Mucosa of descending colon (tissue), 3 donors: ENCODE measurements at regions not wholly inside any gene's neighbourhood (a gene's known extent, or its start where the extent isn't known, plus 50 kb on each side); places are given as distances from the start of the nearest gene placed in this dataset.

Experiments
- ATAC-seq: fragments of 200-7000 bp; cut with Tn5 transposase; one replicate; pipeline ENCODE4 v1.9.1; 2020; ENCODE audit warnings: mild to moderate bottlenecking, moderate library complexity
- DNase-seq, 3 donors: peaks; one replicate each; pipeline ENCODE4 v3.0.0-alpha.2; 2020
- H3K36me3 ChIP-seq: fragments of 200-600 bp; one replicate; pipeline ENCODE4 v1.8.0; 2021; ENCODE audit warnings: low read depth, mild to moderate bottlenecking
- H3K4me1 ChIP-seq: fragments of 200-600 bp; one replicate; pipeline ENCODE4 v1.8.0; 2021; ENCODE audit warnings: low read depth, mild to moderate bottlenecking
- H3K4me3 ChIP-seq: fragments of 200-600 bp; one replicate; pipeline ENCODE4 v1.8.0; 2021; ENCODE audit warnings: mild to moderate bottlenecking
- H3K9me3 ChIP-seq: fragments of 200-600 bp; one replicate; pipeline ENCODE4 v1.8.0; 2021; ENCODE audit warnings: mild to moderate bottlenecking
- intact Hi-C, 2 donors: fragments of 100-400 bp; cut with DNase I in 1 of 2; cut with micrococcal nuclease in 1 of 2; formaldehyde crosslinking; loops; one replicate each; pipeline versions ENCODE4 v1.11.0 to v1.11.1; 2022; cut with DNase I, micrococcal nuclease
- TF ChIP-seq, protein P1 (sequence below): fragments of 200-600 bp; IDR thresholded peaks from one replicate; pipeline ENCODE4 v1.8.0; 2022; ENCODE audit warnings: antibody characterized with exemption, mild to moderate bottlenecking
- donor health status: DM: no; HTN: no; CAD: no; lungs with moderate emphysema.
- donor health status: DM: no; HTN: no; CAD: no.
- donor health status: DM: no; HTN: yes; CAD: no.

DNA sequence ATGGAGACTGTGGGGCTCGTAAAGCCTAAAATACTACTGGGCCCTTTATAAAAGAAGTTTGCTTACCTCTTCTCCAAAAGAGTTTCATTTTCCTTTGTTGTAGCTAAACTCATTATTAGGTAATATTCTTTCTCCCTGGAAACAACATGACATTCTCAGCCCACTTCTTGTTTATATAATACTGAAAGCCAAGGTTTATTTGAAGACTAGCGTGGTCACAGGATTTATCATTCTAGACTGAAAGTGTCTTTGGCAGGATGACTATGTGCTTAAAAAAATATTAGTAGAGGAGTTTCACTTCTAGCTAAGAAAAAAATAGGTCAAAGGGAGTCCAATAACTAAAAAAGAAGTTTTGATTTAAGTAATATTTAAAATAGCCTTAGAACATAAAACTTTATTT lies 1085.2 kb upstream of the CADM2 start:
- intact Hi-C loops = no loop called here
- Histone ChIP-seq H3K4me1 (no peaks in the 10 kb centered on the region), H3K9me3 (peaks cover 19% of the 10 kb centered on the region), H3K4me3 (no peak overlapping the region), H3K36me3 (no peaks in the 10 kb centered on the region)
- TF ChIP-seq, protein P1, sequence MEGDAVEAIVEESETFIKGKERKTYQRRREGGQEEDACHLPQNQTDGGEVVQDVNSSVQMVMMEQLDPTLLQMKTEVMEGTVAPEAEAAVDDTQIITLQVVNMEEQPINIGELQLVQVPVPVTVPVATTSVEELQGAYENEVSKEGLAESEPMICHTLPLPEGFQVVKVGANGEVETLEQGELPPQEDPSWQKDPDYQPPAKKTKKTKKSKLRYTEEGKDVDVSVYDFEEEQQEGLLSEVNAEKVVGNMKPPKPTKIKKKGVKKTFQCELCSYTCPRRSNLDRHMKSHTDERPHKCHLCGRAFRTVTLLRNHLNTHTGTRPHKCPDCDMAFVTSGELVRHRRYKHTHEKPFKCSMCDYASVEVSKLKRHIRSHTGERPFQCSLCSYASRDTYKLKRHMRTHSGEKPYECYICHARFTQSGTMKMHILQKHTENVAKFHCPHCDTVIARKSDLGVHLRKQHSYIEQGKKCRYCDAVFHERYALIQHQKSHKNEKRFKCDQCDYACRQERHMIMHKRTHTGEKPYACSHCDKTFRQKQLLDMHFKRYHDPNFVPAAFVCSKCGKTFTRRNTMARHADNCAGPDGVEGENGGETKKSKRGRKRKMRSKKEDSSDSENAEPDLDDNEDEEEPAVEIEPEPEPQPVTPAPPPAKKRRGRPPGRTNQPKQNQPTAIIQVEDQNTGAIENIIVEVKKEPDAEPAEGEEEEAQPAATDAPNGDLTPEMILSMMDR = no peak
- no peak for DNase-seq
- ATAC-seq = no peak

DNA sequence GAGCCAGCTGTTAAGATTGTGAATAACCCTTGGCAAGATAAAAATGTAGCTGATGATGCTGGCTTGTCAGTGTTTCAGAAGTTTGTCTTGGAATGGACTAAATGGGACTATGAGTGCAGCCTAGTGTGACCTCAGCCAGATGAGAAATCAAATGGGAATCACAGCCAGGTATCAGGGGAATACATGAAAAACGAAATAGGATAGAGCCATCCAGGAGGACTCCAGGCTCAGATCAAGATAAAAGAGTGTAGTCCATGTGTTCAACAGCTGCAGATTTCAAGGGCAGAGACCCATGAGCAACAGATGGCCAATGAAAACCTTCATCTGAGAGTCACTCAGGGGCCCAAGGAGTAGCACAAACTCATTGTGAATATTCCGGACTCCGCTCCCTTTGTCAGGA lies 1080.9 kb upstream of the CADM2 start:
- Histone ChIP-seq H3K36me3 (no peaks in the 10 kb centered on the region), H3K4me3 (no peak overlapping the region), H3K4me1 (no peaks in the 10 kb centered on the region), H3K9me3 (peaks cover 16% of the 10 kb centered on the region)
- ATAC-seq (no peak), DNase-seq (no peak)
- intact Hi-C loops = no loop called here
- TF ChIP-seq, protein P1 = no peak

DNA sequence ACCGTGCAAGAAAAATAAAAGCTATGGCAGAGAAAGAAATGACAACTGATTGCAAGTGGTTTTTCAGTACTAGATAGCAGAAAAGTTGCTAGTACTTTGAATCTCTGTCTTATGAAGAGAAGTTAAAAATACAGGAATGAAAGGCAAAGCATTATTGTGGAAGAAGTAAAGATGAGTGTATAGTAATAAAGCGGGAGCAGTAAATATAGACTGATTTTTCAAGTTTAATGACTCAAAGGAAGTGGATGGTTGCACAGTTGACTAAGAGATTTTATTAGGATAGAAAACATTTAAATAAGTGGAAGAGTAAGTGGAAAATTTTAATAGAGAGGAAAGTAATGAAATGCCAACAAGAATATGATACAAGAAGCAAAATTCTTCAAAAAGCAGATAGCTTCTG lies 1076.1 kb upstream of the CADM2 start:
- Histone ChIP-seq H3K4me1 (no peaks in the 10 kb centered on the region), H3K9me3 (peaks cover 14% of the 10 kb centered on the region), H3K36me3 (no peaks in the 10 kb centered on the region), H3K4me3 (no peak overlapping the region)
- TF ChIP-seq, protein P1 = no peak
- intact Hi-C loops = no loop called here
- DNase-seq (no peak), ATAC-seq (no peak)

DNA sequence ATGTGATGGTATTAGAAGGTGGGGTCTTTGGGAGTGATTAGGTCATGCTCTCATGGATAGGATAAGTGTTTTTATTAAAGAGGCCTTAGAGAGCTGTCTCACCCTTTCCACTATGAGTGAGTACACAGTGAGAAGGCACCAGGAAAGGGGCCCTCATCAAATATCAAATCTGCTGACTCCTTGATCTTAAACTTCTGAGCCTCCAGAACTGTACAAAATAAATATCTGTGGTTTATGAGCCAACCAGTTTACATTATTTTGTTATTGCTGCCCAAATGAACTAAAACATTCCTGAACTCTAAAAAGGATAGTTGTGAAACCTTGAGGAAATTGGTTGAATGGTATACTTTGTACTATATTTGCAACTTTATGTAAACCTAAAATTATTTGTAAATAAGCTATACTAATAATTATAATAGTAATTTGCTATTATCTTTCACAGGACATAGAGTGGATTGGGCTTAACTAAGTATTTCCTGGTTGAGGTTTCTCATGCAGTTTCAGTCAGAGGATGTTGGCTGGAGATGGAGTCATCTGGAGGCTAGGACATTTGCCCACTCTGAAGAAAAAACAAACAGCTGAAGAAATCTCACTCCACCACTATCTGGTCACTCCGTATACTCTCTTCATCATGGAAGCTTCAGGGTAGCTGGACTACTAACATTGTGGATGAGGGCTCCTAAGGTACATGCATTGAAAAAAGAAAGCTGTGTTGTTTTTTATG lies 1068.6 kb upstream of the CADM2 start:
- H3K9me3 ChIP-seq = peaks cover 22% of the 10 kb centered on the region
- intact Hi-C loops = no loop called here
- H3K4me1 ChIP-seq = no peaks in the 10 kb centered on the region
- DNase-seq = no peak
- ATAC-seq = no peak
- TF ChIP-seq, protein P1 = no peak
- no peak overlapping the region for H3K4me3 ChIP-seq
- no peaks in the 10 kb centered on the region for H3K36me3 ChIP-seq

DNA sequence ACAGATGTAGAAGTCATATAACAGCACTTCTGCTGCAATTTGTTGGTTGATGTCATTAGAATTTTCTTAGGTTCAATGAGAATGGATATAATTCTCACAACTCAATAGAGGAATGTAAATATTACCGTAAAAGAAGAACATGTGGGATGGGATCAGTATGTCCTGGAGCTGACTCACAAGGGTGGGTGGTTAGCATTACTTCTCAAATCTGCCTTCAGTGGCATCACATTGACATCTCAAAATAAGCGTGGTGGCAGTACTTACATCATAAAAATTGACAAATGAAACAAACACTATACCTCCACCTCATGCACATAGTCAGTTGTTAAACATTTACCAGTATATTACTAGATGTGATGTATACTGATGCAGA lies 1068.0 kb upstream of the CADM2 start:
- TF ChIP-seq, protein P1 = no peak
- Histone ChIP-seq H3K4me1 (no peaks in the 10 kb centered on the region), H3K36me3 (no peaks in the 10 kb centered on the region), H3K9me3 (peaks cover 20% of the 10 kb centered on the region), H3K4me3 (no peak overlapping the region)
- intact Hi-C loops = no loop called here
- ATAC-seq (no peak), DNase-seq (no peak)

DNA sequence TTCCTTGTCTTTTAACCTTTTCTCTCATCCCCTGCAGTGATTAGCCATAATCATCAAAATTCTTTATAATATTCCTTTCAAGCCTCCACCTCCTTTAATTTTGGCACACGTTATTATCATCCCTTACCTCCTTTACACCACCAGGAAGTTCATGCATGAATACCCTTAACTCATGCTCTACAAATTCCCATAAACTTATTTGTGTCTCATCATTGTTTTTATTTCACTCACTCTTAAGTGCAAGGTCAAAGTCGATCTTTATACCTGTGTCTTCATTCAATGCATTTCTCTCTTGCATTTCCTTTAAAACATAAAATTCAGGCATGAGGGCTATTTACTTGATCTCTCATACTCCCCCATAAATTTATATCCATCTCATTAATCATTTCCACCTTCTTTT lies 1064.6 kb upstream of the CADM2 start:
- ATAC-seq = no peak
- intact Hi-C loops = no loop called here
- Histone ChIP-seq H3K4me3 (no peak overlapping the region), H3K36me3 (no peaks in the 10 kb centered on the region), H3K9me3 (peaks cover 12% of the 10 kb centered on the region), H3K4me1 (no peaks in the 10 kb centered on the region)
- no peak for DNase-seq
- TF ChIP-seq, protein P1 = no peak
